Skeletal muscle tissue (tissue), 3 donors: ENCODE measurements at regions not wholly inside any gene's neighbourhood (a gene's known extent, or its start where the extent isn't known, plus 50 kb on each side); places are given as distances from the start of the nearest gene placed in this dataset.
"Not testable (repeated sequence)": the region's sequence is repeated elsewhere in the genome, so short reads cannot be mapped to it uniquely, and the experiment has no call there.

Experiments
- H3K27ac ChIP-seq: one replicate; pipeline ENCODE4 v1.7.0; 2013; ENCODE audit warnings: mild to moderate bottlenecking, low read depth, low read length, inconsistent platforms
- H3K27me3 ChIP-seq, 3 donors: one replicate each; pipeline ENCODE4 v1.7.0; 2013; ENCODE audit warnings: low read length in 3 of 3; ENCODE audit not compliant: control insufficient read depth in 3 of 3, insufficient read depth in 3 of 3
- H3K36me3 ChIP-seq, 3 donors: one replicate each; pipeline ENCODE4 v1.7.0; 2013; ENCODE audit warnings: low read length in 3 of 3; ENCODE audit not compliant: control insufficient read depth in 3 of 3, insufficient read depth in 3 of 3
- H3K4me1 ChIP-seq, 3 donors: one replicate each; pipeline ENCODE4 v1.7.0; 2013; ENCODE audit warnings: low read length in 3 of 3, mild to moderate bottlenecking in 3 of 3; ENCODE audit not compliant: control insufficient read depth in 3 of 3, insufficient read depth in 3 of 3
- H3K4me3 ChIP-seq, 3 donors: one replicate each; pipeline ENCODE4 v1.7.0; 2013; ENCODE audit warnings: low read length in 3 of 3
- H3K9ac ChIP-seq, 3 donors: one replicate each; pipeline ENCODE4 v1.7.0; 2013; ENCODE audit warnings: low read length in 3 of 3, mild to moderate bottlenecking in 3 of 3, moderate library complexity in 2 of 3, low read depth in 1 of 3
- H3K9me3 ChIP-seq, 3 donors: one replicate each; pipeline ENCODE4 v1.7.0; 2013; ENCODE audit warnings: low read length in 3 of 3; ENCODE audit not compliant: control insufficient read depth in 3 of 3
- donor health status: Osteomylitis.

GRCh38 chr2:33911327-33911726 lies 312.2 kb upstream of the FAM98A start:
- no peaks in the 10 kb centered on the region for H3K4me1 ChIP-seq
- H3K36me3 ChIP-seq, result no peaks in the 10 kb centered on the region
- H3K27me3 ChIP-seq, result no peaks in the 10 kb centered on the region
- H3K4me3 ChIP-seq, result no peak overlapping the region
- no peak overlapping the region for H3K9ac ChIP-seq
- peaks cover 0 to 2% (median 2%) of the 10 kb centered on the region in 3 donors for H3K9me3 ChIP-seq
- no peak overlapping the region for H3K27ac ChIP-seq

- Histone ChIP-seq H3K36me3 (no peaks in the 10 kb centered on the region), H3K9me3 (peaks cover 0 to 2% (median 2%) of the 10 kb centered on the region in 3 donors), H3K4me1 (no peaks in the 10 kb centered on the region), H3K27ac (no peak overlapping the region), H3K9ac (no peak overlapping the region), H3K4me3 (no peak overlapping the region), H3K27me3 (no peaks in the 10 kb centered on the region)
Observed at GRCh38 chr2:33909945-33910695, 311.0 kb upstream of the FAM98A start.

- no peak overlapping the region for H3K9ac ChIP-seq
- H3K9me3 ChIP-seq, result no peaks in the 10 kb centered on the region
- H3K4me1 ChIP-seq, result no peaks in the 10 kb centered on the region
- no peaks in the 10 kb centered on the region for H3K27me3 ChIP-seq
- H3K4me3 ChIP-seq, result no peak overlapping the region
- no peak overlapping the region for H3K27ac ChIP-seq
- H3K36me3 ChIP-seq, result no peaks in the 10 kb centered on the region
Observed at GRCh38 chr2:33907866-33908265, 308.8 kb upstream of the FAM98A start.

- not testable (repeated sequence) for H3K4me3 ChIP-seq, H3K9ac ChIP-seq, H3K27me3 ChIP-seq, H3K27ac ChIP-seq, H3K9me3 ChIP-seq, H3K36me3 ChIP-seq, H3K4me1 ChIP-seq
Observed at GRCh38 chr2:33906129-33906528, 307.0 kb upstream of the FAM98A start.

GRCh38 chr2:33904801-33905200 lies 305.7 kb upstream of the FAM98A start:
- Histone ChIP-seq H3K27me3 (no peaks in the 10 kb centered on the region), H3K9me3 (no peaks in the 10 kb centered on the region), H3K4me1 (no peaks in the 10 kb centered on the region), H3K9ac (no peak overlapping the region), H3K4me3 (no peak overlapping the region), H3K36me3 (no peaks in the 10 kb centered on the region), H3K27ac (no peak overlapping the region)

- Histone ChIP-seq H3K27me3 (no peaks in the 10 kb centered on the region), H3K9ac (no peak overlapping the region), H3K36me3 (no peaks in the 10 kb centered on the region), H3K27ac (no peak overlapping the region), H3K4me1 (no peaks in the 10 kb centered on the region), H3K4me3 (no peak overlapping the region), H3K9me3 (no peaks in the 10 kb centered on the region)
Observed at GRCh38 chr2:33903701-33904100, 304.6 kb upstream of the FAM98A start.

- Histone ChIP-seq H3K4me1 (no peaks in the 10 kb centered on the region), H3K27me3 (no peaks in the 10 kb centered on the region)
Observed at GRCh38 chr2:33903215-33903614, 304.1 kb upstream of the FAM98A start.

GRCh38 chr2:33900610-33901009 lies 301.5 kb upstream of the FAM98A start:
- Histone ChIP-seq H3K27ac (no peak overlapping the region), H3K4me1 (no peaks in the 10 kb centered on the region), H3K9me3 (no peaks in the 10 kb centered on the region), H3K36me3 (no peaks in the 10 kb centered on the region), H3K9ac (no peak overlapping the region), H3K4me3 (no peak overlapping the region), H3K27me3 (no peaks in the 10 kb centered on the region)

More at GRCh38 chr2:33903215-33903614, 304.1 kb upstream of the FAM98A start:
- no peak overlapping the region for H3K4me3 ChIP-seq
- H3K9me3 ChIP-seq, result no peaks in the 10 kb centered on the region
- H3K9ac ChIP-seq, result no peak overlapping the region
- H3K27ac ChIP-seq, result no peak overlapping the region
- no peaks in the 10 kb centered on the region for H3K36me3 ChIP-seq

GRCh38 chr2:33897741-33898140 lies 298.6 kb upstream of the FAM98A start:
- Histone ChIP-seq H3K36me3 (no peaks in the 10 kb centered on the region), H3K9me3 (no peaks in the 10 kb centered on the region), H3K9ac (no peak overlapping the region), H3K27me3 (no peaks in the 10 kb centered on the region), H3K4me1 (no peaks in the 10 kb centered on the region), H3K27ac (no peak overlapping the region), H3K4me3 (no peak overlapping the region)

GRCh38 chr2:33893824-33894223 lies 294.7 kb upstream of the FAM98A start:
- Histone ChIP-seq H3K9ac (no peak overlapping the region), H3K27ac (no peak overlapping the region), H3K27me3 (no peaks in the 10 kb centered on the region)

More at GRCh38 chr2:33893824-33894223, 294.7 kb upstream of the FAM98A start:
- Histone ChIP-seq H3K4me1 (no peaks in the 10 kb centered on the region), H3K36me3 (no peaks in the 10 kb centered on the region), H3K9me3 (peaks cover 0 to 2% (median 0%) of the 10 kb centered on the region in 3 donors), H3K4me3 (no peak overlapping the region)
